Colonic mucosa (tissue), 4 donors: ENCODE measurements at regions not wholly inside any gene's neighbourhood (a gene's known extent, or its start where the extent isn't known, plus 50 kb on each side); places are given as distances from the start of the nearest gene placed in this dataset.

Source experiments
- DNase-seq: peaks from one replicate; pipeline ENCODE4 v3.0.0-alpha.2; 2020
- H3K27ac ChIP-seq: fragments of 200-600 bp; one replicate; pipeline ENCODE4 v1.8.0; 2021
- H3K27me3 ChIP-seq: fragments of 200-600 bp; one replicate; pipeline ENCODE4 v1.8.0; 2021
- H3K36me3 ChIP-seq: fragments of 200-600 bp; one replicate; pipeline ENCODE4 v1.8.0; 2021
- H3K4me1 ChIP-seq: fragments of 200-600 bp; one replicate; pipeline ENCODE4 v1.8.0; 2021; ENCODE audit warnings: mild to moderate bottlenecking
- H3K4me3 ChIP-seq: fragments of 200-600 bp; one replicate; pipeline ENCODE4 v1.8.0; 2021
- H3K9ac ChIP-seq, 2 donors: one replicate each; pipeline ENCODE4 v1.7.0; 2013; ENCODE audit warnings: control low read depth in 2 of 2, low read depth in 2 of 2, low read length in 2 of 2
- H3K9me3 ChIP-seq: fragments of 200-600 bp; one replicate; pipeline ENCODE4 v1.8.0; 2021
- intact Hi-C: fragments of 100-400 bp; cut with DNase I; formaldehyde crosslinking; loops from one replicate; pipeline ENCODE4 v1.14.1; 2022
- TF ChIP-seq, protein P1 (sequence below): fragments of 200-600 bp; IDR thresholded peaks from one replicate; pipeline ENCODE4 v1.8.0; 2022; ENCODE audit warnings: antibody characterized with exemption, mild to moderate bottlenecking
- donor health status: healthy.
- donor health status: DM: no; HTN: no; CAD: no.
- donor health status: DM: no; HTN: no; CAD: no.

- no peaks in the 10 kb centered on the region for H3K36me3 ChIP-seq
- intact Hi-C loops: no loop called here
- TF ChIP-seq, protein P1, sequence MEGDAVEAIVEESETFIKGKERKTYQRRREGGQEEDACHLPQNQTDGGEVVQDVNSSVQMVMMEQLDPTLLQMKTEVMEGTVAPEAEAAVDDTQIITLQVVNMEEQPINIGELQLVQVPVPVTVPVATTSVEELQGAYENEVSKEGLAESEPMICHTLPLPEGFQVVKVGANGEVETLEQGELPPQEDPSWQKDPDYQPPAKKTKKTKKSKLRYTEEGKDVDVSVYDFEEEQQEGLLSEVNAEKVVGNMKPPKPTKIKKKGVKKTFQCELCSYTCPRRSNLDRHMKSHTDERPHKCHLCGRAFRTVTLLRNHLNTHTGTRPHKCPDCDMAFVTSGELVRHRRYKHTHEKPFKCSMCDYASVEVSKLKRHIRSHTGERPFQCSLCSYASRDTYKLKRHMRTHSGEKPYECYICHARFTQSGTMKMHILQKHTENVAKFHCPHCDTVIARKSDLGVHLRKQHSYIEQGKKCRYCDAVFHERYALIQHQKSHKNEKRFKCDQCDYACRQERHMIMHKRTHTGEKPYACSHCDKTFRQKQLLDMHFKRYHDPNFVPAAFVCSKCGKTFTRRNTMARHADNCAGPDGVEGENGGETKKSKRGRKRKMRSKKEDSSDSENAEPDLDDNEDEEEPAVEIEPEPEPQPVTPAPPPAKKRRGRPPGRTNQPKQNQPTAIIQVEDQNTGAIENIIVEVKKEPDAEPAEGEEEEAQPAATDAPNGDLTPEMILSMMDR: no peak
These were observed 128.0 kb upstream of the VEGFC start for GRCh38 chr4:176920694-176921093.

GRCh38 chr4:176921256-176921655, 128.5 kb upstream of the VEGFC start:
- no peaks in the 10 kb centered on the region for H3K4me1 ChIP-seq
- TF ChIP-seq, protein P1: no peak
- H3K4me3 ChIP-seq: no peak overlapping the region
- no peaks in the 10 kb centered on the region for H3K9me3 ChIP-seq
- no peak overlapping the region for H3K9ac ChIP-seq
- intact Hi-C loops: no loop called here
- H3K36me3 ChIP-seq: no peaks in the 10 kb centered on the region
- H3K27me3 ChIP-seq: no peaks in the 10 kb centered on the region
- no peak overlapping the region for H3K27ac ChIP-seq
- no peak for DNase-seq

More at GRCh38 chr4:176920694-176921093, 128.0 kb upstream of the VEGFC start:
- H3K4me1 ChIP-seq: no peaks in the 10 kb centered on the region
- H3K9ac ChIP-seq: no peak overlapping the region
- H3K9me3 ChIP-seq: no peaks in the 10 kb centered on the region
- no peaks in the 10 kb centered on the region for H3K27me3 ChIP-seq
- no peak overlapping the region for H3K27ac ChIP-seq
- DNase-seq: no peak
- no peak overlapping the region for H3K4me3 ChIP-seq

- H3K9ac ChIP-seq: no peak overlapping the region
- no peaks in the 10 kb centered on the region for H3K9me3 ChIP-seq
- H3K4me1 ChIP-seq: no peaks in the 10 kb centered on the region
- TF ChIP-seq, protein P1: no peak
- H3K4me3 ChIP-seq: no peak overlapping the region
- no peak overlapping the region for H3K27ac ChIP-seq
- no peaks in the 10 kb centered on the region for H3K36me3 ChIP-seq
- intact Hi-C loops: no loop called here
- H3K27me3 ChIP-seq: no peaks in the 10 kb centered on the region
- DNase-seq: no peak
These were observed 131.5 kb upstream of the VEGFC start for GRCh38 chr4:176924238-176924637.

DNA sequence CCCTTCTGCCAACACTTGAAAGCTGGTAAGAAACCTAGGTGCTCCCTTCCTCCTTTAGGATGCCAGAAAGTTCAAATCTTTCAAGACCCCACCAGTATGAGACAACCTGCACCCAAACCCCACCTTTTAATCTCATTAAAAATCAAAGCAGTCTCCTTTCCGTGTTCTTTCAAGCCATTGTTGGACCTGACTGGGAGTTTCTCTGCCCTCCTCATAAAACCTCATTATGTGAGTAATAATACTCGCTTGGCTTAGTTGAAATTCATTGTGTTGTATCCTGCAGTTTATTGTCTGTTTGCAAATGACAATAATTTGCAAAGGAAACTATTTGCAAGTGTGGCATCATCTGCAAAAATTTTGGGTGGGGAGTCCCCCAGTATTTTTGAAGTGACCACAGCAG, 133.2 kb upstream of the VEGFC start:
- Histone ChIP-seq H3K36me3 (no peaks in the 10 kb centered on the region), H3K9me3 (no peaks in the 10 kb centered on the region), H3K9ac (no peak overlapping the region), H3K4me1 (no peaks in the 10 kb centered on the region), H3K27ac (no peak overlapping the region), H3K4me3 (no peak overlapping the region), H3K27me3 (no peaks in the 10 kb centered on the region)
- intact Hi-C loops: no loop called here
- DNase-seq: no peak
- TF ChIP-seq, protein P1: no peak

DNA sequence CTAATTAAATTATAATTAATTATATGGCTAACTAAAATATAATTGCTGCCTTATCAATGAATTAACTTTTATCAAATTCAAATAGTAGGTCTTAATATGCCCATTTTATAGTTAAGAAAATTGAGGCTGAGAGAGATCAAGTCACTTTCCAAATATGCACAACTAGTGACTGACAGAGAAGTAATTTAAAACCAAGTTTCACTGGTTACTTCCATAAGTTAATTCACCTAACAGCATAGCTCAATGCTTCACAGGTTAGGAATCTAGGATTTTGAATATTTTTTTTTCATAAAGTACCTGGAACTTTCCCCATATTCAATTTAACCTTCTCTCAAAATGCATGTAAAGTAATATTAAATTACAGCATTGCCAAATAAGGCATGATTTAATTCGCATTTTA, 134.4 kb upstream of the VEGFC start:
- no peak overlapping the region for H3K9ac ChIP-seq
- H3K27me3 ChIP-seq: no peaks in the 10 kb centered on the region
- no peaks in the 10 kb centered on the region for H3K9me3 ChIP-seq
- no peaks in the 10 kb centered on the region for H3K4me1 ChIP-seq
- H3K27ac ChIP-seq: no peak overlapping the region
- H3K36me3 ChIP-seq: no peaks in the 10 kb centered on the region
- no peak overlapping the region for H3K4me3 ChIP-seq
- intact Hi-C loops: no loop called here
- TF ChIP-seq, protein P1: no peak
- no peak for DNase-seq

- no peaks in the 10 kb centered on the region for H3K9me3 ChIP-seq
- no peak overlapping the region for H3K9ac ChIP-seq
- no peak overlapping the region for H3K27ac ChIP-seq
- H3K4me3 ChIP-seq: no peak overlapping the region
- intact Hi-C loops: no loop called here
- no peak for DNase-seq
- H3K27me3 ChIP-seq: no peaks in the 10 kb centered on the region
- no peaks in the 10 kb centered on the region for H3K4me1 ChIP-seq
- TF ChIP-seq, protein P1: no peak
- no peaks in the 10 kb centered on the region for H3K36me3 ChIP-seq
These were observed 134.9 kb upstream of the VEGFC start for GRCh38 chr4:176927664-176928063.
